ENCODE measurements at regions not wholly inside any gene's neighbourhood (a gene's known extent, or its start where the extent isn't known, plus 50 kb on each side); places are given as distances from the start of the nearest gene placed in this dataset.

- Histone ChIP-seq H3K4me3 (replicated peaks in 1 of 3; ENCODE audit: insufficient read depth in 1 of 3, low read depth in 1 of 3, low read length in 3 of 3) (no peak overlapping the region), H3K36me3 (ENCODE audit: control insufficient read depth in 2 of 2, extremely low read depth in 1 of 2, insufficient read depth in 2 of 2, low read length in 2 of 2) (no peaks in the 10 kb centered on the region), H3K9me3 (replicated peaks; ENCODE audit: control insufficient read depth, insufficient read depth, low read length) (no peaks in the 10 kb centered on the region), H2AFZ (ENCODE audit: low read depth, low read length) (no peak overlapping the region), H3K4me2 (ENCODE audit: insufficient read depth, low read length) (no peak overlapping the region), H3K9ac (replicated peaks; ENCODE audit: extremely low read depth, insufficient read depth, low read length) (no peak overlapping the region), H3K79me2 (ENCODE audit: control insufficient read depth, insufficient read depth, low read length) (no peaks in the 10 kb centered on the region), H3K9me1 (replicated peaks; ENCODE audit: control insufficient read depth, extremely low read depth, insufficient read depth, low read length) (no peaks in the 10 kb centered on the region), H3K27ac (ENCODE audit: insufficient read depth, low read depth, low read length) (no peak overlapping the region), H4K20me1 (replicated peaks; ENCODE audit: control insufficient read depth, extremely low read depth, insufficient read depth, low read length) (no peaks in the 10 kb centered on the region), H3K4me1 (ENCODE audit: control insufficient read depth, extremely low read depth, insufficient read depth, low read length) (no peaks in the 10 kb centered on the region), H3K27me3 (ENCODE audit: control insufficient read depth in 2 of 2, insufficient read depth in 2 of 2, low read length in 2 of 2) (peaks cover 10 to 15% of the 10 kb centered on the region in 2 experiments)
- DNase-seq (ENCODE audit: low read depth, low spot score) (no peak), FAIRE-seq (no peak)
- POLR2A ChIA-PET: no interaction called here
- intact Hi-C loops (cut with micrococcal nuclease) (no loop called here), dilution Hi-C loops (cut with MboI; ENCODE audit: extremely low pct_ligation_motif_present, low sequenced_read_pairs) (no loop called here)
- CTCF ChIA-PET: interaction anchor here (3.1 kb wide), 1 partner anchor 9 kb away, joined by 18 read pairs; no protein-coding TSS in a partner anchor
- no TSS peak for BruUV-seq (replicated peaks)
- TF ChIP-seq MAX (IDR thresholded peaks at IDR 0.05; ENCODE audit: insufficient read depth, insufficient read length) (no peak), MYC (IDR thresholded peaks at IDR 0.05; ENCODE audit: low read depth, low read length) (no peak)
Observed at GRCh38 chr2:13015532-13016320, 299.0 kb downstream of the TRIB2 start.

GRCh38 chr2:13018490-13018889, 301.8 kb downstream of the TRIB2 start:
- DNase-seq (ENCODE audit: low read depth, low spot score): no peak
- ChIA-PET CTCF (no interaction called here), POLR2A (no interaction called here)
- H3K36me3 ChIP-seq (ENCODE audit: control insufficient read depth in 2 of 2, extremely low read depth in 1 of 2, insufficient read depth in 2 of 2, low read length in 2 of 2): no peaks in the 10 kb centered on the region
- H3K27me3 ChIP-seq (ENCODE audit: control insufficient read depth in 2 of 2, insufficient read depth in 2 of 2, low read length in 2 of 2): peaks cover 8 to 19% of the 10 kb centered on the region in 2 experiments
- dilution Hi-C loops (cut with MboI; ENCODE audit: extremely low pct_ligation_motif_present, low sequenced_read_pairs) (no loop called here), intact Hi-C loops (cut with micrococcal nuclease) (no loop called here)
- H3K27ac ChIP-seq (ENCODE audit: insufficient read depth, low read depth, low read length): no peak overlapping the region
- H2AFZ ChIP-seq (ENCODE audit: low read depth, low read length): no peak overlapping the region
- no peaks in the 10 kb centered on the region for H3K4me1 ChIP-seq (ENCODE audit: control insufficient read depth, extremely low read depth, insufficient read depth, low read length)
- H4K20me1 ChIP-seq (replicated peaks; ENCODE audit: control insufficient read depth, extremely low read depth, insufficient read depth, low read length): no peaks in the 10 kb centered on the region
- no peaks in the 10 kb centered on the region for H3K79me2 ChIP-seq (ENCODE audit: control insufficient read depth, insufficient read depth, low read length)
- H3K9me3 ChIP-seq (replicated peaks; ENCODE audit: control insufficient read depth, insufficient read depth, low read length): no peaks in the 10 kb centered on the region
- H3K4me2 ChIP-seq (ENCODE audit: insufficient read depth, low read length): no peak overlapping the region
- no peaks in the 10 kb centered on the region for H3K9me1 ChIP-seq (replicated peaks; ENCODE audit: control insufficient read depth, extremely low read depth, insufficient read depth, low read length)
- no peak for TF ChIP-seq MAX (IDR thresholded peaks at IDR 0.05; ENCODE audit: insufficient read depth, insufficient read length)
- TF ChIP-seq POLR2A (IDR thresholded peaks at IDR 0.05; ENCODE audit: low read depth, low read length): no peak
- no peak overlapping the region for H3K9ac ChIP-seq (replicated peaks; ENCODE audit: extremely low read depth, insufficient read depth, low read length)
- FAIRE-seq: no peak
- BruUV-seq (replicated peaks): no TSS peak
- no peak overlapping the region for H3K4me3 ChIP-seq (replicated peaks in 1 of 3; ENCODE audit: insufficient read depth in 1 of 3, low read depth in 1 of 3, low read length in 3 of 3)

Measured in endothelial cell of umbilical vein (primary cell).